HG02798 (cell line): ENCODE measurements at regions not wholly inside any gene's neighbourhood (a gene's known extent, or its start where the extent isn't known, plus 50 kb on each side); places are given as distances from the start of the nearest gene placed in this dataset.

Experiments used
- ATAC-seq: cut with Tn5 transposase; IDR thresholded peaks from one replicate; pipeline ENCODE4 v1.9.1; 2021; ENCODE audit warnings: mild to moderate bottlenecking; ENCODE audit not compliant: unreplicated experiment, poor library complexity

DNA sequence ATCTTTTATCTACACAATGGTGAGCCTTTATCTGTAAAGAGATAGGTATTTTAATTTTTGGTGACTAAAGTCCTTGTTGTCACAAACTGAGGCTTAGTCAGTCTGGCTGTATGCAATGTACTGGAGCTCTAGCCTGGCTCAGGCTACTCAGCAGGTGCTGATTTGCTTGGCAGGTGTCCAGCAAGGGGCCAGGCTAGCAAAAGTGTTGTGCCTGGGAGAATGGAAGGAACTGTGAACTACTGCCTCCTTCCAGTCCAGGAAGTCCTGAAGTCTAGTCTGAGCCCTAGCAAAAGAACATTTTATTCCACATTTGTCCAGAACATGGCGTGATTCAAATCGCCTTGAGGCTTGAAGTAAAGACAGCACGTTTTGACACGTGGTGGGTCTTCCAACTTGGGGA lies 260.5 kb downstream of the CCDC85A start:
- ATAC-seq, result no peak

DNA sequence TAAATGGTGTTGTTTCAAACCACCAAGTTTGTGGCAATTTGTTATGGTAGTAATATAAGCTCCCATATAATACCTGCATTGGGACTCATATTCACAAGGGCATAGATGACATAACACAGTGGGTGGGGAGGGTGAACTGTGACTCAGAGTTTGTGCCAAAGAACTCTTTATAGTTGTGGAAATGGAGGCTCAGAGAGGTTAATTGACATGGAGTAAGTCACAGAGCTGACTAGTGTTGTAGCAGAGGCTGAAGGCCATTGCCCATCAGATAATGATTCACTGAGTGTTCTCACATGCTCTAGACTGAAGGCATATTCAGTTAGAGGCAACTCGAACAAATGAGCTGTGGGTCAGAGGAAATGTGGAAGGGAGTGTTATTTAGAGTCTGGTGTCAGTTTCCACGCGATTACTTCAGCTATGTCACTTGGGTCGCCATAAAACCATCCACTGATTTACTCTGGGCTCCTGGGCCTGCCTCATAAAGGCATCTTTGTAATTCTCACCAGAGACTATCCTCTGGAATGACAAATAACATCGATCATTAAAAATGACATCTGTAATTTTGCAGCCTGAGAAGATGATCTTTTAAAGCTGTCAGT lies 264.7 kb downstream of the CCDC85A start:
- no peak for ATAC-seq

DNA sequence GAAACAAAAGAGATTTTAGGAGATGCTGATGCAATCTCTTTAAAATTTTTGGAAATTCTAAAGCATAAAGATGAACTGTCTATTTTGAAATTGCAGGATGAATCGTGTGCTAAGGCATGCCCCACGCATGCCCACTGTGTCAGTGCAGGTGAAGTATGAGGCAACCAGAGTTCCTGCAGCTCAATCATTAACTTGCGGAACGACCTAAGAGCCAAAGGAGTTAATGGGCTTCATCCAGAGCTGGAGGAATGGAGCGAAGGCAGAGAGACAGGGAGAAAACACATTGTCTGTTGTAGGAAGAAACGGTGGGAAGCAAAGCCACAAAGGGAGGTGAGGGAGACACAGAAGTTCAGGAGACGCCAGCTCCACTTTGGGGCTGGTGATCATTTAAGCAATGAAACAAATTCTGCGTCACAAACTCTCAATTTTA lies 265.2 kb downstream of the CCDC85A start:
- no peak for ATAC-seq

- no peak for ATAC-seq
Measured at GRCh38 chr2:56449449-56449860, 265.7 kb downstream of the CCDC85A start.

DNA sequence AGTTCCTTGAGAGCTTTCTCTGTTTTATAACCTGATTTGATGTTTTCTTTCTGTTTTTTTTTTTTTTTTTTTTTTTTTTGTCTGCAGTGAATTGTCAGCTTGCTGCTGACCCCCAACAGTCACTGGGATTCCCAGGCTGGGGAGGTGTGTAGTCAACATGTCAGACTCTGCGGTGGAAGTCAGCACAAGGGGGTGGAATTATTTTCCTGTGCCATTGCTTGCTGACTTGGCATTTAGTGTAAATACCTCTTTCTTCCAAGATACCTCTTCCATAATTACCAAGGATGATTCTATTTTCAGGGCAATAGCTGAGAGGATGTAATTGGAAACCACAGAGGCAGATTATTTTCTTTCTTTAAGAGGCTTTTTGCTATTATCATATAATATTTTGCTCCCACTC lies 266.3 kb downstream of the CCDC85A start:
- ATAC-seq, result no peak

GRCh38 chr2:56450772-56451171 lies 267.0 kb downstream of the CCDC85A start:
- ATAC-seq, result no peak

- ATAC-seq, result no peak
Measured at GRCh38 chr2:56455642-56456041, 271.9 kb downstream of the CCDC85A start.

DNA sequence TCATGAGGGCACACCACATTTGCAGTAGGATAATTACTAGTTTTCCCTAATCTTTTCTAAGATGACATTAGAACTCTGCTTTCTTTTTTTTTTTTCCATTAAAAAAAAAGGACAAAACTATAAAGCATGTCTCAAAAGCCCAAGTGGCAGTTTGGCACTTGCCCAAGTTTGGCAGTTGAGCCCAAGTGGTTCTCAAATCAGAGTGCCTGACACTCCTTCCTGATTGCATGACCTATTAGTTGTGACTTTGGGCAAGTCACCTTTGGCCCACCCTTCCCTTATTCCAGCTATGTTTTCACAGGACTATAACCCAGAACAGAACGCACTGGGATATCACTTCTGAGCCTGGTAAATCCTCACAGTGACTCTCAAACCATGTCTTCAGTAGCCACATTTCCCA lies 273.0 kb downstream of the CCDC85A start:
- no peak for ATAC-seq

DNA sequence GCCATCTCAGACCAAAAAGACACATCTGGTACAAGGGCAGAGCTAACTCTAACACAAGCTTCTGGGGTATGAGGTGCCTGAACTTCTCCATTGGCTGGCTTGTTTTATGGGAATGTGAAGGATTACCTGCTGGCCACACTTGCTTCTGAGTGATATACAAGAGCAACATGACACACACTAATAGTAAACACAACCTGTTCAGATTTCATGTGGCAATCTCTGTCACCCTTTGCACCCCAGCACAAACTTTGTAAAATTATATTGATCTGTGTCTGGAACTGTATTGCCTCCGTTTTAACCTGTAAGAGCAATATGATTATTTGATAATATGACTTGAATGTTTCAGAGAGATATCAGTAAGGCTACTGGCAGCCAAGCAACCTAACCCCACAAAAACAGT lies 276.7 kb downstream of the CCDC85A start:
- ATAC-seq, result no peak

- no peak for ATAC-seq
Measured at GRCh38 chr2:56464066-56464465, 280.3 kb downstream of the CCDC85A start.

DNA sequence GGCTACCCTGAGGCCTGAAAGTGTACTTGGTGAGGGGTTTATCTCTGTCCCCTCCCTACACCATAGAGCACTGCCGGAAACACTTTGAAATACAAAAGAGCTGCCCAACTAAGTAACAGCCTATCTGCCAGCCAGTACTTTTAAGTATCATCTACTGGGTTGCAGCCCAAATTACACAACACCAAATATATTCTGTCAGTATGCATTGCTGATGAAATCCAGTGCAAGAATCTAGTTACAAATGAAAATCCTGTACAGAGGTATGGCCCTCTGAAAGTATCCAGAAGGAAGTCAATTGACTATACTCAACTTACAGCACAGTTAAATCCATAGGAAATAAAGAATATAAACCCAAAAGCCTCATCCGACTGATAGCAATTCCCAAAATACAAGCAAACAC lies 280.8 kb downstream of the CCDC85A start:
- no peak for ATAC-seq

- ATAC-seq, result no peak
Measured at GRCh38 chr2:56465491-56465890, 281.7 kb downstream of the CCDC85A start.

DNA sequence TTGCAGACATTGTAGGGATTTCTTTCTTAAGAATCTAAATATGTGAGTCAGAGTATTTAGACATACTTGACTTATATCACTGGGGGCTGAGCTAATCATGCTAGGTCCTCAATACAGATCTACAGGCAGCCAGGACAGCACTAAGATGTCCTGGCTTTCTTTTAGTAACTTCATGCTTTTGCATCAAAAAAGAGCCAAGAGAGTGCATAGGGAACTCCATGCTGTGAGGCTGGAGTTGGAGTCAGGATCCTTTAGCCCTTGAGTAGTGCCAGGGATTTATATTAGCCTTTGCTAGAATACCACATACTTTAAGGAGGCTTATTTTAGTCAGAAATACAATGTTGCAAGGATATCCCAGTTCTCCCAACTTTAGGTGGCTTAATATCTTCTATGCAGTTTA lies 289.7 kb downstream of the CCDC85A start:
- no peak for ATAC-seq

DNA sequence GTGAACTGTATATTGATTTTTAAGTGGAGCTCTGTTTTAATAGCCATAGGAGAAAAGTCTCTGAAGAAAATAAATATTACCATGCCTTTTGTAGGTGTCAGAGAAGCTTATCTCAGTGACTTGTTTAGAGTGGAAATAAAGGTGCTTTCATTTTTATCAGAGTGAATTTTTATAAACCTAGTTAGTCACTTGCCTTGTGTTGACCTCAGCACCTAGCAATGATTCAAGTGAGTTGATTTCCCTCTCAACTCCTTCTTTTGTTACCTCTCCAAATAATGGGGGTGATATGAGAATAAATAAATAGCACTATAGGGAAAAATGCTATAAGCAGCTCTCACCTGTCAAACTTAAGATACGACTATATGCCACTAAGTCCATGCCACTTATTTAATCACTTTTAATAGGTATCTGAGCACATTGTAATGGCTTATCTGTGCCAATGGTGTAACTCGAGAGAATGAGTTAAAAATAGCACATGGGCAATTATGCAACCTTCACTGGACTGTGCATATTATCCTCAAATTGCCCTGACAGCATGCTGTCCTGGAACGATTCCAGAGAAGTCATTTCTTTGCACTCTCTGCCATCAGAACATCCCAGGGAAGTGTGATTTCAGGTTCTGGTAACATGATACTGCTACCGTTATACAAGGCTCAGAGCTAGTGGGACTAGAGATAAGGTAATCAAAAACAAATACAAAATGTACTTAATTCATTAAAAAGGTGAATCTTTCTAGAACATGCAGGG lies 290.8 kb downstream of the CCDC85A start:
- ATAC-seq, result no peak

- ATAC-seq, result no peak
Measured at GRCh38 chr2:56475191-56475590, 291.4 kb downstream of the CCDC85A start.

DNA sequence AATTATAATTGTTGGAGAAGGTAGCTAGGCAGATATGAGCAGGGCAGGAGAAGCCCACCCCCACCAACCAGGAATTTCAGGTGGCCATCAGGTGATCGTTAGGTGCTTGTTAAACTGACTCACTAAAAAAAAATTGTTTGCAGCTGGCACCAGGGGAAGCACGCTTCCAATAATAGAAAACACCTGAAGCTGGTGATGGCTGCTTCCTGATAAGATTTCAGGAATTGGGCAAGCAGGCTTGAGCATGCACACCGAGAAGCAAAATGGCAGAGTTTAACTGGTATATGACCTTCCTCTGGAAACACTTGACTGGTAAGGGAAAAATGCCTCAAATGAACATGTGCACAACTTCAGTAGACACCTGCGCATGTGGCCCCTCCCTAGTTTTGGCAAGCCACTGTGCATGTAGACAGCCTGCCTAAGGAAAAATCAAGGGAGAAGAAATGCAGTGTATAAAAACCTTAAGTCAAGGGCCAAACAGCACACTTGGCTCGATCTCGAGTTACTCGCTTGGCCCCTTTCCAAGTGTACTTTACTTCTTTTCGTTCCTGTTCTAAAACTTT lies 292.8 kb downstream of the CCDC85A start:
- no peak for ATAC-seq

GRCh38 chr2:56478027-56478426 lies 294.2 kb downstream of the CCDC85A start:
- ATAC-seq, result no peak

DNA sequence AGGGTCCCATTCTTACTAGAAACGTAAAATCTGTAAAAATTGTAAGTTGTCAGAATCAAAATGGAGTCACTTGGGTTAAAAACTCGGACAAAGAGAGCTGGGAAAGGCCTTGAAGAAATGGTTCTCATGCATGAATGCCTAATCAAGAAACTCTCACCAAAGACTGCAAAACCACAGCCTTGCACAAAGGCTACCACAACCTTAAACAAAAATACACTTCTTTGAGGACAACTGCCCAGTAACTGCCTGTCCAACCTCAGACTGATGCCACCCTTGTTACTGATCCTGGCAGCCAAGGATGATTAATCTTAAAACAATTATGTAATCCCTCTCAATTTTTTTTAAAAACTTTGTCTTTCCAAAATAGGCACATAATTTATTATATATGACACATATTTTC lies 299.3 kb downstream of the CCDC85A start:
- no peak for ATAC-seq

GRCh38 chr2:56484906-56485305 lies 301.1 kb downstream of the CCDC85A start:
- ATAC-seq, result no peak

- no peak for ATAC-seq
Measured at GRCh38 chr2:56500317-56500716, 316.5 kb downstream of the CCDC85A start.

DNA sequence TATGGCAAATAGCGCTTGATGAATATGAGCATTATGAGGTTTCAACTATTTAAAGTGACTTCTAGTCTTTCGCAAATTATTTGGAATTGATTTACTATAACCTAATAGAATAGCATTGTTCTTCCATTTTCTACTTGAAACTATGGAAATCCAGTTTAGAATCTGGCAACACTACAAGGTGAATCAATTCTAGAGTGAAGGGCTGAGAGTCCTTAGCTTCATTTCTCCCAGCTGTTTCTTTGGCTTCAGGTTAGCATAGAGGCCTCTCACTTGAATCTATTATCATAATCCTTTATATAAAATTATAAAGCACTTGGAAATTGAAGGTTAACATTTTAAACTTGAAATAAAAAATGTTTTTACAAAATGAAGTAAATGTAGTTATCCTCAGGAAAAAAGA lies 318.8 kb downstream of the CCDC85A start:
- no peak for ATAC-seq

DNA sequence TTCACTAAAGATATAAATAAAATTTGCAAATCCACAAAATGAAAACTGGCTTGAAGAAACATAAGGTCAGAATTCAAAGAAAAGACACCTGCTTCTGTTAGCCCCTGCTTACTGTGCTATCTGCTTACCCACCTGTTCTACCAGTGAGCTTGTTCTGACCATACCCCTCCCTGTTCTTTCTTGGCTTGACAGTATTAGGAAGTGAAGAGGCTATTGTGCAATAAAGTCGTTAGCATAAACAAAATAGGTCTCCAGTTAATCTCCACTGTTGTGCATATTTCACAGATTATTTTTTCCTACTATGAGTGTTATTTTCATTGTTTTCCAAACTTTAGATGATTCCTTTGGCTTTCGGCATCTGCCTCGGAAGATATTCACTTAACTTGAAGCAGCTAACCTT lies 322.1 kb downstream of the CCDC85A start:
- ATAC-seq, result no peak
